ENCODE measurements at regions not wholly inside any gene's neighbourhood (a gene's known extent, or its start where the extent isn't known, plus 50 kb on each side); places are given as distances from the start of the nearest gene placed in this dataset.

DNA sequence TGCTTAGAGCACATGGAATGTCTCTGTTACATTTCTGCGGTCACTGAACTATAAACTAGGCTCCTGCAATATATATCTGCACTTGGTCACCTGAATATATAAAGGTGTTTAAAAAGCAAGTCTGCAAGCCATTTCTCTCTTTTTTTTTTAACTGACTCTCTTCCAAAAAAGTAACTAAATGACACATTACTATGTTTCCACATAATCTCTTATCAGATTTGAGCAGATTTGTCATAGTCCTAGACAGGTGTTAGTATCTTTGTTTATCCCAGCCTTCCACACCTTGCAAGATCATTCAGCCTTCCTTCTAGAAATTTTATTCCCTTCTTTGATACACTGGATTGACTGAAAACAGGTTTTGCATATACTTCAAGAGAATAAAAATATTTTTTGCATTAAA lies 86.7 kb upstream of the KLF7 start:
- TF ChIP-seq, protein P1, sequence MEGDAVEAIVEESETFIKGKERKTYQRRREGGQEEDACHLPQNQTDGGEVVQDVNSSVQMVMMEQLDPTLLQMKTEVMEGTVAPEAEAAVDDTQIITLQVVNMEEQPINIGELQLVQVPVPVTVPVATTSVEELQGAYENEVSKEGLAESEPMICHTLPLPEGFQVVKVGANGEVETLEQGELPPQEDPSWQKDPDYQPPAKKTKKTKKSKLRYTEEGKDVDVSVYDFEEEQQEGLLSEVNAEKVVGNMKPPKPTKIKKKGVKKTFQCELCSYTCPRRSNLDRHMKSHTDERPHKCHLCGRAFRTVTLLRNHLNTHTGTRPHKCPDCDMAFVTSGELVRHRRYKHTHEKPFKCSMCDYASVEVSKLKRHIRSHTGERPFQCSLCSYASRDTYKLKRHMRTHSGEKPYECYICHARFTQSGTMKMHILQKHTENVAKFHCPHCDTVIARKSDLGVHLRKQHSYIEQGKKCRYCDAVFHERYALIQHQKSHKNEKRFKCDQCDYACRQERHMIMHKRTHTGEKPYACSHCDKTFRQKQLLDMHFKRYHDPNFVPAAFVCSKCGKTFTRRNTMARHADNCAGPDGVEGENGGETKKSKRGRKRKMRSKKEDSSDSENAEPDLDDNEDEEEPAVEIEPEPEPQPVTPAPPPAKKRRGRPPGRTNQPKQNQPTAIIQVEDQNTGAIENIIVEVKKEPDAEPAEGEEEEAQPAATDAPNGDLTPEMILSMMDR (IDR thresholded peaks at IDR 0.05) = no peak
- no peak for TF ChIP-seq POLR2A (IDR thresholded peaks at IDR 0.05)

All from breast epithelium (tissue), 3 donors.